Mammary epithelial cell (primary cell): ENCODE measurements at regions not wholly inside any gene's neighbourhood (a gene's known extent, or its start where the extent isn't known, plus 50 kb on each side); places are given as distances from the start of the nearest gene placed in this dataset.

Source experiments
- CTCF ChIP-seq, 2 donors: IDR thresholded peaks in 1 of 2; conservative IDR thresholded peaks in 1 of 2; 2 replicates each; pipeline ENCODE4 v1.5.1; 2011 to 2012; ENCODE audit warnings: inconsistent platforms in 2 of 2, low read length in 2 of 2, mild to moderate bottlenecking in 2 of 2, control low read depth in 1 of 2, low read depth in 1 of 2; ENCODE audit not compliant: insufficient read depth in 1 of 2; ENCODE audit errors: extremely low read depth in 1 of 2
- EZH2 ChIP-seq: IDR thresholded peaks from 2 replicates; pipeline ENCODE4 v1.6.1; 2012; ENCODE audit warnings: low read length, inconsistent platforms, borderline replicate concordance

DNA sequence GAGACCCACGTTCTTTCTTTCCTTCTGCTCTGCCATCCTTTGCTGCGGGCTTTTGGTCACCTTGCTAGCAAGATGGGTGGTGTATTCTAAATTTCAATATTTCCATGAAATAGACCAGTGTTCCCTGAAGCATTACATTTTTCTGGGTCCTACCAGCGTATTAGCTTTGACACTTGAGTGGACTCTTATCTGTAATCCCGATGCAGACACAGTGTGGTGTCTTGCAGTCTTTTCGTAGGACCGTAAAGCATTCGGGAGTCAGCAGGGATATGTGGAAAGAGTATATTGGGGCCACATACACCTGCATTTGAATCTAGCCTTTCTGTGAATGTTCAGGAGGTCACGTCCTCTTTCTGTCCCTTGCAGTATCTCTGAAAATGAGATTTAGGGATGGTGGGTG, 124.7 kb upstream of the CPEB4 start:
- no peak for TF ChIP-seq CTCF (conservative IDR thresholded peaks at IDR 0.05 in 1 of 2, IDR thresholded peaks at IDR 0.05 in 1 of 2; ENCODE audit: extremely low read depth in 1 of 2, insufficient read depth in 1 of 2, low read depth in 1 of 2, low read length in 2 of 2)
- TF ChIP-seq EZH2 = no peak
